ENCODE measurements at regions not wholly inside any gene's neighbourhood (a gene's known extent, or its start where the extent isn't known, plus 50 kb on each side); places are given as distances from the start of the nearest gene placed in this dataset.

GRCh38 chr4:180462116-180462515 is 1781.1 kb upstream of the TENM3 start:
- Histone ChIP-seq H3K4me1 (ENCODE audit: insufficient read depth, low read length) (no peaks in the 10 kb centered on the region), H3K4me3 (replicated peaks in 1 of 3; ENCODE audit: insufficient read depth in 1 of 3, low read depth in 2 of 3, low read length in 3 of 3) (no peak overlapping the region), H3K27me3 (ENCODE audit: control insufficient read depth in 1 of 2, insufficient read depth in 2 of 2, low read length in 2 of 2) (no peaks in the 10 kb centered on the region), H3K36me3 (replicated peaks in 1 of 2; ENCODE audit: control insufficient read depth in 1 of 2, insufficient read depth in 2 of 2, low read length in 2 of 2) (no peaks in the 10 kb centered on the region), H3K9ac (ENCODE audit: insufficient read depth, low read depth, low read length) (no peak overlapping the region), H3K79me2 (ENCODE audit: insufficient read depth, low read length) (no peaks in the 10 kb centered on the region), H3K9me3 (ENCODE audit: low read length) (no peaks in the 10 kb centered on the region), H3K27ac (ENCODE audit: extremely low read length, insufficient read depth, low read length) (no peak overlapping the region), H4K20me1 (ENCODE audit: insufficient read depth, low read length) (no peaks in the 10 kb centered on the region), H3K4me2 (ENCODE audit: low read depth, low read length) (no peak overlapping the region), H2AFZ (ENCODE audit: low read length) (no peak overlapping the region)
- BruUV-seq (replicated peaks), result no TSS peak
- 25% methylated on average over 6 of the region's 6 CpGs for WGBS (ENCODE audit: low lambda C conversion rate)
- CTCF ChIA-PET (ENCODE audit: low intra/inter-chr PET ratio, low total read pairs), result no interaction called here
- FAIRE-seq, result no peak
- no peak for ATAC-seq
- POLR2A ChIA-PET, result no interaction called here
- intact Hi-C loops (cut with micrococcal nuclease; ENCODE audit: unreplicated experiment) (no loop called here), in situ Hi-C loops (cut with HindIII; ENCODE audit: extremely low pct_ligation_motif_present, low pct_unique_long_range_greater_than_20kb) (no loop called here)
- no peak for DNase-seq (ENCODE audit: low spot score)
- no peak for TF ChIP-seq AKNA (CRISPR knock-in tag; IDR thresholded peaks at IDR 0.05; ENCODE audit: borderline replicate concordance)
- no peak for TF ChIP-seq ZFP41 (CRISPR knock-in tag; IDR thresholded peaks at IDR 0.05; ENCODE audit: borderline replicate concordance)
- TF ChIP-seq ZNF20 (CRISPR knock-in tag; IDR thresholded peaks at IDR 0.05), result no peak
- no peak for TF ChIP-seq ATF7 (IDR thresholded peaks at IDR 0.05)
- no peak for TF ChIP-seq ATF7 (CRISPR knock-in tag; IDR thresholded peaks at IDR 0.05)
- TF ChIP-seq, protein P1, sequence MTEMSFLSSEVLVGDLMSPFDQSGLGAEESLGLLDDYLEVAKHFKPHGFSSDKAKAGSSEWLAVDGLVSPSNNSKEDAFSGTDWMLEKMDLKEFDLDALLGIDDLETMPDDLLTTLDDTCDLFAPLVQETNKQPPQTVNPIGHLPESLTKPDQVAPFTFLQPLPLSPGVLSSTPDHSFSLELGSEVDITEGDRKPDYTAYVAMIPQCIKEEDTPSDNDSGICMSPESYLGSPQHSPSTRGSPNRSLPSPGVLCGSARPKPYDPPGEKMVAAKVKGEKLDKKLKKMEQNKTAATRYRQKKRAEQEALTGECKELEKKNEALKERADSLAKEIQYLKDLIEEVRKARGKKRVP (CRISPR knock-in tag; IDR thresholded peaks at IDR 0.05), result no peak
- no peak for TF ChIP-seq ZNF572 (CRISPR knock-in tag; IDR thresholded peaks at IDR 0.05)
- TF ChIP-seq, protein P2, sequence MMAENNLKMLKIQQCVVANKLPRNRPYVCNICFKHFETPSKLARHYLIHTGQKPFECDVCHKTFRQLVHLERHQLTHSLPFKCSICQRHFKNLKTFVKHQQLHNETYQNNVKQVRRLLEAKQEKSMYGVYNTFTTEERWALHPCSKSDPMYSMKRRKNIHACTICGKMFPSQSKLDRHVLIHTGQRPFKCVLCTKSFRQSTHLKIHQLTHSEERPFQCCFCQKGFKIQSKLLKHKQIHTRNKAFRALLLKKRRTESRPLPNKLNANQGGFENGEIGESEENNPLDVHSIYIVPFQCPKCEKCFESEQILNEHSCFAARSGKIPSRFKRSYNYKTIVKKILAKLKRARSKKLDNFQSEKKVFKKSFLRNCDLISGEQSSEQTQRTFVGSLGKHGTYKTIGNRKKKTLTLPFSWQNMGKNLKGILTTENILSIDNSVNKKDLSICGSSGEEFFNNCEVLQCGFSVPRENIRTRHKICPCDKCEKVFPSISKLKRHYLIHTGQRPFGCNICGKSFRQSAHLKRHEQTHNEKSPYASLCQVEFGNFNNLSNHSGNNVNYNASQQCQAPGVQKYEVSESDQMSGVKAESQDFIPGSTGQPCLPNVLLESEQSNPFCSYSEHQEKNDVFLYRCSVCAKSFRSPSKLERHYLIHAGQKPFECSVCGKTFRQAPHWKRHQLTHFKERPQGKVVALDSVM (CRISPR knock-in tag; IDR thresholded peaks at IDR 0.05), result no peak
- no peak for TF ChIP-seq ZNF17 (CRISPR knock-in tag; IDR thresholded peaks at IDR 0.05)
- no peak for TF ChIP-seq CREM (IDR thresholded peaks at IDR 0.05)
- TF ChIP-seq CREM (CRISPR knock-in tag; IDR thresholded peaks at IDR 0.05), result no peak
- no peak for TF ChIP-seq CHD2 (IDR thresholded peaks at IDR 0.05; ENCODE audit: low read depth, low read length)
- TF ChIP-seq ISX (CRISPR knock-in tag; conservative IDR thresholded peaks at IDR 0.05), result no peak

Data from HepG2 (cell line).